H1 (cell line): ENCODE measurements at regions not wholly inside any gene's neighbourhood (a gene's known extent, or its start where the extent isn't known, plus 50 kb on each side); places are given as distances from the start of the nearest gene placed in this dataset.

Experiments used
- CTCF ChIA-PET: fragments of 300-600 bp; sonication (Branson Sonifier 250); formaldehyde crosslinking; loops from one replicate; lab custom pipeline; 2021; ENCODE audit not compliant: partially characterized antibody; lab: Charles Lee
- POLR2A ChIA-PET: fragments of 300-600 bp; sonication (Branson Sonifier 250); formaldehyde crosslinking; loops from one replicate; lab custom pipeline; 2021; ENCODE audit warnings: inconsistent platforms; ENCODE audit not compliant: partially characterized antibody; lab: Charles Lee
- DNase-seq, 2 experiments: peaks; one replicate each; pipeline versions ENCODE4 v3.0.0 to v3.0.0-alpha.2; 2010 to 2022; ENCODE audit warnings: low spot score in 2 of 2, low read depth in 1 of 2, mixed read lengths in 1 of 2
- FAIRE-seq: peaks from 2 replicates; lab custom pipeline; 2011; peaks lifted over from hg19 to GRCh38; lab: Jason Lieb, UNC
- H2AFZ ChIP-seq: 2 replicates; pipeline ENCODE4 v1.8.1; 2012; ENCODE audit warnings: low read length, inconsistent platforms
- H2AK5ac ChIP-seq: 2 replicates; pipeline ENCODE4 v1.6.1; 2013; ENCODE audit warnings: low read depth, low read length
- H2BK120ac ChIP-seq: replicated peaks from 2 replicates; pipeline ENCODE3; 2013; ENCODE audit warnings: low read depth, low read length, inconsistent platforms
- H2BK12ac ChIP-seq: 2 replicates; pipeline ENCODE4 v1.6.1; 2013; ENCODE audit warnings: low read depth, low read length
- H2BK15ac ChIP-seq: 2 replicates; pipeline ENCODE4 v1.6.1; 2013; ENCODE audit warnings: low read length
- H2BK20ac ChIP-seq: 2 replicates; pipeline ENCODE4 v1.6.1; 2013; ENCODE audit warnings: low read length
- H2BK5ac ChIP-seq: 2 replicates; pipeline ENCODE4 v1.6.1; 2013; ENCODE audit warnings: low read depth, low read length
- H3K14ac ChIP-seq: 2 replicates; pipeline ENCODE4 v1.6.1; 2013; ENCODE audit warnings: inconsistent platforms; ENCODE audit not compliant: insufficient read length
- H3K18ac ChIP-seq: 2 replicates; pipeline ENCODE4 v1.6.1; 2013; ENCODE audit warnings: low read length; ENCODE audit errors: extremely low read depth
- H3K23ac ChIP-seq: 2 replicates; pipeline ENCODE4 v1.6.1; 2013; ENCODE audit warnings: inconsistent platforms; ENCODE audit not compliant: insufficient read length
- H3K23me2 ChIP-seq: 2 replicates; pipeline ENCODE4 v1.6.1; 2013; ENCODE audit warnings: low read depth, low read length
- H3K27ac ChIP-seq: 2 replicates; pipeline ENCODE4 v1.6.1; 2011; ENCODE audit warnings: low read depth, low read length, inconsistent platforms
- H3K27me3 ChIP-seq, 4 experiments: replicated peaks in 1 of 4; 1 replicate in 1 of 4; 2 replicates in 3 of 4; pipeline versions ENCODE4 v1.6.1 to v1.8.1; 2011 to 2013; ENCODE audit warnings: low read length in 3 of 4, mild to moderate bottlenecking in 3 of 4, inconsistent platforms in 2 of 4, mixed read lengths in 2 of 4, moderate library complexity in 1 of 4; ENCODE audit not compliant: control insufficient read depth in 3 of 4, insufficient read depth in 3 of 4; ENCODE audit errors: extremely low read depth in 1 of 4
- H3K36me3 ChIP-seq, 4 experiments: 2 replicates each; pipeline versions ENCODE4 v1.6.1 to v1.8.1; 2011 to 2013; ENCODE audit warnings: mild to moderate bottlenecking in 4 of 4, low read length in 3 of 4, moderate library complexity in 2 of 4, control low read depth in 1 of 4, inconsistent platforms in 1 of 4; ENCODE audit not compliant: insufficient read depth in 4 of 4, control insufficient read depth in 2 of 4
- H3K4ac ChIP-seq: replicated peaks from 2 replicates; pipeline ENCODE3; 2013; ENCODE audit warnings: low read length, low read depth, mixed read lengths, inconsistent platforms; ENCODE audit not compliant: insufficient read length
- H3K4me1 ChIP-seq, 4 experiments: replicated peaks in 1 of 4; 1 replicate in 1 of 4; 2 replicates in 3 of 4; pipeline versions ENCODE4 v1.6.1 to v1.8.1; 2011 to 2013; ENCODE audit warnings: low read length in 3 of 4, inconsistent platforms in 2 of 4, mixed read lengths in 1 of 4; ENCODE audit not compliant: insufficient read depth in 4 of 4, control insufficient read depth in 3 of 4
- H3K4me2 ChIP-seq, 2 experiments: 2 replicates each; pipeline versions ENCODE4 v1.6.1 to v1.8.1; 2011 to 2013; ENCODE audit warnings: low read depth in 2 of 2, low read length in 2 of 2, control low read depth in 1 of 2, inconsistent platforms in 1 of 2, mild to moderate bottlenecking in 1 of 2; ENCODE audit not compliant: insufficient read depth in 1 of 2
- H3K4me3 ChIP-seq, 4 experiments: fragments of 200-600, 300-600 bp in 1 of 4; sonication (generic), shearing (Covaris generic), sonication (Bioruptor Twin) in 1 of 4; 2 replicates each; pipeline versions ENCODE4 v1.5.1 to v1.8.1; 2011 to 2016; ENCODE audit warnings: low read length in 4 of 4, low read depth in 3 of 4, control low read depth in 2 of 4, inconsistent platforms in 2 of 4, mild to moderate bottlenecking in 2 of 4, mixed read lengths in 1 of 4, moderate library complexity in 1 of 4; ENCODE audit not compliant: insufficient read depth in 2 of 4; ENCODE audit errors: extremely low read depth in 1 of 4
- H3K56ac ChIP-seq: replicated peaks from 2 replicates; pipeline ENCODE3; 2013; ENCODE audit warnings: low read depth, mild to moderate bottlenecking, mixed read lengths, low read length, inconsistent platforms; ENCODE audit not compliant: insufficient read length
- H3K79me1 ChIP-seq: 2 replicates; pipeline ENCODE4 v1.6.1; 2013; ENCODE audit warnings: low read depth, low read length, control low read depth
- H3K79me2 ChIP-seq, 2 experiments: 2 replicates each; pipeline versions ENCODE4 v1.6.1 to v1.8.1; 2012 to 2013; ENCODE audit warnings: low read length in 2 of 2, mild to moderate bottlenecking in 2 of 2, inconsistent platforms in 1 of 2; ENCODE audit not compliant: insufficient read depth in 2 of 2, control insufficient read depth in 1 of 2
- H3K9ac ChIP-seq, 4 experiments: replicated peaks in 1 of 4; 1 replicate in 1 of 4; 2 replicates in 3 of 4; pipeline versions ENCODE4 v1.6.1 to v1.8.1; 2011 to 2013; ENCODE audit warnings: low read depth in 3 of 4, low read length in 3 of 4, control low read depth in 2 of 4, mild to moderate bottlenecking in 2 of 4, moderate library complexity in 2 of 4, inconsistent platforms in 1 of 4; ENCODE audit errors: extremely low read depth in 1 of 4
- H3K9me3 ChIP-seq, 2 experiments: 2 replicates each; pipeline versions ENCODE4 v1.6.1 to v1.8.1; 2012 to 2013; ENCODE audit warnings: mild to moderate bottlenecking in 2 of 2, moderate library complexity in 2 of 2, control low read depth in 1 of 2, inconsistent platforms in 1 of 2, low read depth in 1 of 2, low read length in 1 of 2, mixed read lengths in 1 of 2; ENCODE audit not compliant: insufficient read depth in 2 of 2
- H4K20me1 ChIP-seq, 2 experiments: replicated peaks in 1 of 2; 2 replicates each; pipeline versions ENCODE3 to v1.8.1; 2011 to 2013; ENCODE audit warnings: inconsistent platforms in 2 of 2, low read length in 2 of 2, mild to moderate bottlenecking in 1 of 2; ENCODE audit not compliant: insufficient read depth in 2 of 2, control insufficient read depth in 1 of 2
- H4K5ac ChIP-seq: 2 replicates; pipeline ENCODE4 v1.6.1; 2013; ENCODE audit warnings: low read length, low read depth, mixed read lengths, inconsistent platforms; ENCODE audit not compliant: insufficient read length
- H4K8ac ChIP-seq: 2 replicates; pipeline ENCODE4 v1.8.0; 2013; ENCODE audit warnings: mild to moderate bottlenecking, moderate library complexity, low read length, inconsistent platforms; ENCODE audit not compliant: insufficient read depth; ENCODE audit errors: extremely low read depth
- H4K91ac ChIP-seq: replicated peaks from 2 replicates; pipeline ENCODE3; 2013; ENCODE audit warnings: low read length, mixed read lengths, inconsistent platforms; ENCODE audit not compliant: insufficient read length
- CHD1 ChIP-seq: IDR thresholded peaks from 2 replicates; pipeline ENCODE4 v1.6.1; 2012; ENCODE audit warnings: low read depth, low read length, improper control_type of control experiment
- EGR1 ChIP-seq: IDR thresholded peaks from 2 replicates; pipeline ENCODE4 v1.6.1; 2011; ENCODE audit warnings: low read depth, low read length, borderline replicate concordance
- WGBS, 2 experiments: shearing (Covaris generic) in 1 of 2; methylation state at CpG; one replicate each; pipeline versions ENCODE4 v1.1.6 to v1.1.7; 2013 to 2015; ENCODE audit warnings: low lambda C conversion rate in 2 of 2, mixed read lengths in 2 of 2, inconsistent platforms in 1 of 2, low coverage in 1 of 2, missing lambda C conversion rate in 1 of 2; ENCODE audit not compliant: insufficient replicate concordance in 2 of 2, insufficient coverage in 1 of 2, insufficient read length in 1 of 2; ENCODE audit errors: extremely low coverage in 1 of 2, missing lambda C conversion rate in 1 of 2; 5-methylcytosine and 5-hydroxymethylcytosine counted together

- ChIA-PET CTCF (no interaction called here), POLR2A (no interaction called here)
- no peak overlapping the region for H2AK5ac ChIP-seq
- H4K91ac ChIP-seq = no peak overlapping the region
- WGBS, 2 experiments = 89% methylated on average over 4 of the region's 4 CpGs; no CpG with 5 or more reads in 1 of the 2 experiments
- no peak overlapping the region for H2BK12ac ChIP-seq
- H3K14ac ChIP-seq = no peak overlapping the region
- H3K4ac ChIP-seq = no peak overlapping the region
- H2BK20ac ChIP-seq = no peak overlapping the region
- H3K9ac ChIP-seq = no peak overlapping the region
- H4K5ac ChIP-seq = no peak overlapping the region
- H4K8ac ChIP-seq = no peak overlapping the region
- H3K18ac ChIP-seq = no peak overlapping the region
- no peak overlapping the region for H3K27ac ChIP-seq
- no peaks in the 10 kb centered on the region for H3K36me3 ChIP-seq
- no peak for FAIRE-seq
- no peak overlapping the region for H2BK15ac ChIP-seq
- no peak overlapping the region for H3K56ac ChIP-seq
- H3K9me3 ChIP-seq = no peaks in the 10 kb centered on the region
- no peaks in the 10 kb centered on the region for H3K79me2 ChIP-seq
- H3K4me1 ChIP-seq = peaks cover 0 to 4% (median 0%) of the 10 kb centered on the region in 4 experiments; a peak in 3 of 7 replicates
- H3K23me2 ChIP-seq = no peaks in the 10 kb centered on the region
- H4K20me1 ChIP-seq = no peaks in the 10 kb centered on the region
- H2BK120ac ChIP-seq = no peak overlapping the region
- no peak overlapping the region for H2AFZ ChIP-seq
- no peaks in the 10 kb centered on the region; a peak in 1 of 7 replicates for H3K27me3 ChIP-seq
- DNase-seq = no peak
- no peak overlapping the region for H3K23ac ChIP-seq
- no peak overlapping the region for H3K4me2 ChIP-seq
- H2BK5ac ChIP-seq = no peak overlapping the region
- H3K4me3 ChIP-seq = no peak overlapping the region
- no peaks in the 10 kb centered on the region for H3K79me1 ChIP-seq
- TF ChIP-seq CHD1 = no peak
- no peak for TF ChIP-seq EGR1
Observed at GRCh38 chr16:80063713-80064069, 463.2 kb upstream of the MAF start.
